ENCODE measurements at regions not wholly inside any gene's neighbourhood (a gene's known extent, or its start where the extent isn't known, plus 50 kb on each side); places are given as distances from the start of the nearest gene placed in this dataset.

DNA sequence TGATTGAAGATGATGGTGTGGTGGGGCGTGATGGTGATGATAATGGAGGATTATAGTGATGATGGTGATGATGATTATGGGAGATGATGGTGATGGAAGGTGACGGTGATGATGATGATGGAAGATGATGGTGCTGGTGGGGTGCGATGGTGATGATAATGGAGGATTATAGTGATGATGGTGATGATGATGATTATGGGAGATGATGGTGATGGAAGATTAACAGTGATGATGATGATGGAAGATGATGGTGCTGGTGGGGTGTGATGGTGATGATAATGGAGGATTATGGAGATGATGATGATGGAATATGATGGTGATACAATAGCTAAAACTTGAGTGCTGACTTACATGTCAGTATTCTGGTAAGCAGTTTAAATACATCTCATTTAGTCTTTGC is 391.0 kb upstream of the EEF2KMT start:
- Histone ChIP-seq H3K36me3 (replicated peaks; ENCODE audit: low read depth, low read length) (no peaks in the 10 kb centered on the region), H3K79me2 (ENCODE audit: low read length) (no peaks in the 10 kb centered on the region), H3K4me1 (ENCODE audit: low read length) (no peaks in the 10 kb centered on the region), H3K9me3 (ENCODE audit: insufficient read depth, low read length) (no peaks in the 10 kb centered on the region), H4K20me1 (ENCODE audit: insufficient read depth, low read length) (no peaks in the 10 kb centered on the region), H3K27me3 (ENCODE audit: low read depth, low read length) (no peaks in the 10 kb centered on the region), H3K4me2 (ENCODE audit: low read length) (no peak overlapping the region), H3K4me3 (ENCODE audit: low read length) (no peak overlapping the region), H3K9ac (ENCODE audit: low read length) (no peak overlapping the region), H3K27ac (ENCODE audit: low read length) (no peak overlapping the region), H2AFZ (ENCODE audit: low read depth, low read length) (no peak overlapping the region)
- TF ChIP-seq EZH2phosphoT487 (IDR thresholded peaks at IDR 0.05; ENCODE audit: low read depth) = no peak
- TF ChIP-seq, protein P1, sequence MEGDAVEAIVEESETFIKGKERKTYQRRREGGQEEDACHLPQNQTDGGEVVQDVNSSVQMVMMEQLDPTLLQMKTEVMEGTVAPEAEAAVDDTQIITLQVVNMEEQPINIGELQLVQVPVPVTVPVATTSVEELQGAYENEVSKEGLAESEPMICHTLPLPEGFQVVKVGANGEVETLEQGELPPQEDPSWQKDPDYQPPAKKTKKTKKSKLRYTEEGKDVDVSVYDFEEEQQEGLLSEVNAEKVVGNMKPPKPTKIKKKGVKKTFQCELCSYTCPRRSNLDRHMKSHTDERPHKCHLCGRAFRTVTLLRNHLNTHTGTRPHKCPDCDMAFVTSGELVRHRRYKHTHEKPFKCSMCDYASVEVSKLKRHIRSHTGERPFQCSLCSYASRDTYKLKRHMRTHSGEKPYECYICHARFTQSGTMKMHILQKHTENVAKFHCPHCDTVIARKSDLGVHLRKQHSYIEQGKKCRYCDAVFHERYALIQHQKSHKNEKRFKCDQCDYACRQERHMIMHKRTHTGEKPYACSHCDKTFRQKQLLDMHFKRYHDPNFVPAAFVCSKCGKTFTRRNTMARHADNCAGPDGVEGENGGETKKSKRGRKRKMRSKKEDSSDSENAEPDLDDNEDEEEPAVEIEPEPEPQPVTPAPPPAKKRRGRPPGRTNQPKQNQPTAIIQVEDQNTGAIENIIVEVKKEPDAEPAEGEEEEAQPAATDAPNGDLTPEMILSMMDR (IDR thresholded peaks at IDR 0.05; ENCODE audit: low read depth, low read length) = no peak

DNA sequence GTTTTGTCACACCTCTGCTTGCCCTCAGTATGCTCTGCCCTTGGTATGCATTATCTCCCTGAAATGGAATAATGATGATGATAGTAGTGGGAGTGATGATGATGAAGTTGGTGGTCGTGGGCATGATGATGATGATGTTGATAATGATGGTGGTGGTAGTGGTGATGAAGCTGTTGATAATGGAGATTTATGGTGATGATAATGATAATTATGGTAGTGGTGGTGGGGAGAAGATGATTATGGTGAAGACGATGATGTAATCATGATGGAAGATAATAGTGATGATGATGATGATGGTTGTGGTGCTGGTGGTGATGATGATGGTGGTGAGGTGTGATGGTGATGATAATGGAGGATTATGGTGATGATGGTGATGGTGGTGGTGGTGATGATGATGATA is 390.1 kb upstream of the EEF2KMT start:
- no peaks in the 10 kb centered on the region for H3K36me3 ChIP-seq (replicated peaks; ENCODE audit: low read depth, low read length)
- no peaks in the 10 kb centered on the region for H3K4me1 ChIP-seq (ENCODE audit: low read length)
- H2AFZ ChIP-seq (ENCODE audit: low read depth, low read length) = no peak overlapping the region
- peaks cover under 1% of the 10 kb centered on the region; the same call in 1 of the 2 replicates for H3K27me3 ChIP-seq (ENCODE audit: low read depth, low read length)
- H3K4me3 ChIP-seq (ENCODE audit: low read length) = no peak overlapping the region
- TF ChIP-seq, protein P1 (IDR thresholded peaks at IDR 0.05; ENCODE audit: low read depth, low read length) = no peak
- TF ChIP-seq EZH2phosphoT487 (IDR thresholded peaks at IDR 0.05; ENCODE audit: low read depth) = no peak
- H3K9me3 ChIP-seq (ENCODE audit: insufficient read depth, low read length) = no peaks in the 10 kb centered on the region
- H3K9ac ChIP-seq (ENCODE audit: low read length) = no peak overlapping the region
- H3K4me2 ChIP-seq (ENCODE audit: low read length) = no peak overlapping the region
- no peaks in the 10 kb centered on the region for H4K20me1 ChIP-seq (ENCODE audit: insufficient read depth, low read length)
- H3K27ac ChIP-seq (ENCODE audit: low read length) = no peak overlapping the region
- no peaks in the 10 kb centered on the region for H3K79me2 ChIP-seq (ENCODE audit: low read length)

DNA sequence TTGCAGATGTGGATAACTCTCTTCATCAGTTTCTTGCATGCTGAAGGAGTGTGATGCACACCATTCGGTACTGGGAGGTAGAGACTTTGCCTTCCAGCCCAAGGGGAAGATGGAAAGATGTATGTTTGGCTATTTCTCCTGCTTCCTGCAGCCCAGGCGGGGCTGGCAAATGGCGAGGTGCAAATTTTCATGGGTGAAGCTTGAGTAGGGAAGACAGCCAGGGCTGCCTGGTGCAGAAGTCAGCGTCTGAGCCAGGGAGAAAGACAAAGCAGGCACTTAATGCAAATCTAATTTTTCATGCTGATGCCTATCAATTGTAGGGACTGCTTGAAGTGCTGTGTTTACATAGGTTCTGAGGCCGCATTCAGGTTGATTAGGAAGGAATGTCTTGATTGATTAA is 384.7 kb upstream of the EEF2KMT start:
- H3K9me3 ChIP-seq (ENCODE audit: insufficient read depth, low read length) = no peaks in the 10 kb centered on the region
- TF ChIP-seq, protein P1 (IDR thresholded peaks at IDR 0.05; ENCODE audit: low read depth, low read length) = no peak
- TF ChIP-seq EZH2phosphoT487 (IDR thresholded peaks at IDR 0.05; ENCODE audit: low read depth) = no peak
- H3K27ac ChIP-seq (ENCODE audit: low read length) = no peak overlapping the region
- no peak overlapping the region for H3K9ac ChIP-seq (ENCODE audit: low read length)
- H3K4me3 ChIP-seq (ENCODE audit: low read length) = no peak overlapping the region
- H3K79me2 ChIP-seq (ENCODE audit: low read length) = no peaks in the 10 kb centered on the region
- no peak overlapping the region for H2AFZ ChIP-seq (ENCODE audit: low read depth, low read length)
- no peaks in the 10 kb centered on the region for H3K36me3 ChIP-seq (replicated peaks; ENCODE audit: low read depth, low read length)
- H3K4me2 ChIP-seq (ENCODE audit: low read length) = no peak overlapping the region
- no peaks in the 10 kb centered on the region for H3K4me1 ChIP-seq (ENCODE audit: low read length)
- H4K20me1 ChIP-seq (ENCODE audit: insufficient read depth, low read length) = no peaks in the 10 kb centered on the region
- peaks cover 3% of the 10 kb centered on the region; the same call in 1 of the 2 replicates for H3K27me3 ChIP-seq (ENCODE audit: low read depth, low read length)

DNA sequence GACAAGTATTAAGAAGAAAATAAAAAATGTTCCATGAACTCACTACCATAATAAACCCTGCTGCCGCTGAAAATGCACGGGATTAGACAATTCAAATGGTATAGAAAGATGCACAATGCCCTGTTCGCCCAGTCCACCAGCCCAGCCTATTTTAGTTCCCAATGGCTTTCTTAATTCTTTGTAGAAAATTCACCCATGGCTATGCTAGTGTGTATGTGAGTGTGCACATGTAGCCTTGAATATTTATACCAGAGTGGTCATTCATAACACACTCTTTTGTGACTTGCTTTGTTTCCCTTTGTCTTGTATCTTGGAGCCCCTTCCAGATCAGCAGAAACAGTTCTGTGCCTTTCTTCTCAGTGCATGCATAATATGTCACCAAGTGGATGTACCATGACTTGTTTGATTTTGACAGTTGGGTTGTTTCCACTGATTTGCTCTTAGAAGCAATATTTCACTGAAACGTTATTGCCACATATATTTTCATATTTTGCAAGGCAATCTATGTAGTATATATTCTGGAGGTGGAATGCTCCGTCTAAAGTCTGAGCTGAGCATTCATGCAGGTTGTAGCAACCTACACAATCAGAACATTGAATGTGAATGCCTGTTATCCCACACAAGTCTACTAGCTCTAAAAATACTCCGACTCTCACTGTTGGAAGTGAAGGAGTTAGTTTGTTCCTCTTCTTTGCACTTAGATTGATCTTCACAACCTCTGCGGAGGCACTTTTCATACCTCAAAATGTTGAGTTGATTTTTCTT is 383.0 kb upstream of the EEF2KMT start:
- no peaks in the 10 kb centered on the region for H3K79me2 ChIP-seq (ENCODE audit: low read length)
- H3K4me1 ChIP-seq (ENCODE audit: low read length) = no peaks in the 10 kb centered on the region
- H2AFZ ChIP-seq (ENCODE audit: low read depth, low read length) = no peak overlapping the region
- H3K4me3 ChIP-seq (ENCODE audit: low read length) = no peak overlapping the region
- peaks cover 3% of the 10 kb centered on the region; the same call in 1 of the 2 replicates for H3K27me3 ChIP-seq (ENCODE audit: low read depth, low read length)
- no peaks in the 10 kb centered on the region for H3K36me3 ChIP-seq (replicated peaks; ENCODE audit: low read depth, low read length)
- no peak for TF ChIP-seq EZH2phosphoT487 (IDR thresholded peaks at IDR 0.05; ENCODE audit: low read depth)
- TF ChIP-seq, protein P1 (IDR thresholded peaks at IDR 0.05; ENCODE audit: low read depth, low read length) = no peak
- no peak overlapping the region for H3K27ac ChIP-seq (ENCODE audit: low read length)
- H4K20me1 ChIP-seq (ENCODE audit: insufficient read depth, low read length) = no peaks in the 10 kb centered on the region
- H3K9me3 ChIP-seq (ENCODE audit: insufficient read depth, low read length) = no peaks in the 10 kb centered on the region
- H3K9ac ChIP-seq (ENCODE audit: low read length) = no peak overlapping the region
- H3K4me2 ChIP-seq (ENCODE audit: low read length) = no peak overlapping the region
